ENCODE measurements at regions not wholly inside any gene's neighbourhood (a gene's known extent, or its start where the extent isn't known, plus 50 kb on each side); places are given as distances from the start of the nearest gene placed in this dataset.
"Not testable (repeated sequence)": the region's sequence is repeated elsewhere in the genome, so short reads cannot be mapped to it uniquely, and the experiment has no call there.

- H3K27ac ChIP-seq (ENCODE audit: extremely low read depth, low read depth, low read length) = no peak overlapping the region
- POLR2A ChIA-PET = no interaction called here
- CTCF ChIA-PET = no interaction called here
- H3K4me1 ChIP-seq (ENCODE audit: control insufficient read depth, insufficient read depth, low read length) = peaks cover 6% of the 10 kb centered on the region; the same call in 1 of the 2 replicates
- H3K36me3 ChIP-seq (ENCODE audit: control insufficient read depth in 2 of 2, insufficient read depth in 1 of 2, low read length in 2 of 2) = no peaks in the 10 kb centered on the region
- TF ChIP-seq ZNF24 (tag by site-specific recombination; IDR thresholded peaks at IDR 0.05) (no peak), KLF7 (tag by site-specific recombination; IDR thresholded peaks at IDR 0.05; ENCODE audit: borderline replicate concordance) (no peak), ZNF596 (tag by site-specific recombination; IDR thresholded peaks at IDR 0.05) (no peak), TRIM28 (IDR thresholded peaks at IDR 0.05; ENCODE audit: borderline replicate concordance, low read length) (no peak), ZNF626 (tag by site-specific recombination; IDR thresholded peaks at IDR 0.05) (no peak)
- TF ChIP-seq, protein P1, sequence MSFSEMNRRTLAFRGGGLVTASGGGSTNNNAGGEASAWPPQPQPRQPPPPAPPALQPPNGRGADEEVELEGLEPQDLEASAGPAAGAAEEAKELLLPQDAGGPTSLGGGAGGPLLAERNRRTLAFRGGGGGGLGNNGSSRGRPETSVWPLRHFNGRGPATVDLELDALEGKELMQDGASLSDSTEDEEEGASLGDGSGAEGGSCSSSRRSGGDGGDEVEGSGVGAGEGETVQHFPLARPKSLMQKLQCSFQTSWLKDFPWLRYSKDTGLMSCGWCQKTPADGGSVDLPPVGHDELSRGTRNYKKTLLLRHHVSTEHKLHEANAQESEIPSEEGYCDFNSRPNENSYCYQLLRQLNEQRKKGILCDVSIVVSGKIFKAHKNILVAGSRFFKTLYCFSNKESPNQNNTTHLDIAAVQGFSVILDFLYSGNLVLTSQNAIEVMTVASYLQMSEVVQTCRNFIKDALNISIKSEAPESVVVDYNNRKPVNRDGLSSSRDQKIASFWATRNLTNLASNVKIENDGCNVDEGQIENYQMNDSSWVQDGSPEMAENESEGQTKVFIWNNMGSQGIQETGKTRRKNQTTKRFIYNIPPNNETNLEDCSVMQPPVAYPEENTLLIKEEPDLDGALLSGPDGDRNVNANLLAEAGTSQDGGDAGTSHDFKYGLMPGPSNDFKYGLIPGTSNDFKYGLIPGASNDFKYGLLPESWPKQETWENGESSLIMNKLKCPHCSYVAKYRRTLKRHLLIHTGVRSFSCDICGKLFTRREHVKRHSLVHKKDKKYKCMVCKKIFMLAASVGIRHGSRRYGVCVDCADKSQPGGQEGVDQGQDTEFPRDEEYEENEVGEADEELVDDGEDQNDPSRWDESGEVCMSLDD (tag by site-specific recombination; IDR thresholded peaks at IDR 0.05) = no peak
- no peak overlapping the region for H3K4me3 ChIP-seq (ENCODE audit: low read depth, low read length)
- H3K9me3 ChIP-seq (ENCODE audit: control insufficient read depth, insufficient read depth, low read depth, low read length) = no peaks in the 10 kb centered on the region
Observed at GRCh38 chr9:82135106-82135505, 146.5 kb downstream of the SPATA31D1 start.

DNA sequence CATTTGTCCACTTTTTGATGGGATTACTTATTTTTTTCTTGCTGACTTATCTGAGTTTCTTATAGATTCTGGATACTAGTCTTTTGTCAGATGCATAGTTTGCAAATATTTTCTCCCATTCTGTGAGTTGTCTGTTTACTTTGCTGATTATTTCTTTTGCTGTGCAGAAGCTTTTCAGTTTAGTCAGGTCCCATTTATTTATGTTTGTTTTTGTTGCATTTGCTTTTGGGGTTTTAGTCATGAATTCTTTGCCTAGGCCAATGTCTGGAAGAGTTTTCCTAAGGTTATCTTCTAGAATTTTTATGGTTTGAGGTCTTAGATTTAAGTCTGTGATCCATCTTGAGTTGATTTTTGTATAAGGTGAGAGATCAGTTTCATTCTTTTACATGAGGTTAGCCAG is 149.5 kb downstream of the SPATA31D1 start:
- H3K4me1 ChIP-seq (ENCODE audit: control insufficient read depth, insufficient read depth, low read length); H3K36me3 ChIP-seq (ENCODE audit: control insufficient read depth in 2 of 2, insufficient read depth in 1 of 2, low read length in 2 of 2); H3K9me3 ChIP-seq (ENCODE audit: control insufficient read depth, insufficient read depth, low read depth, low read length); H3K27ac ChIP-seq (ENCODE audit: extremely low read depth, low read depth, low read length); POLR2A ChIA-PET; CTCF ChIA-PET; H3K4me3 ChIP-seq (ENCODE audit: low read depth, low read length): not testable (repeated sequence)

DNA sequence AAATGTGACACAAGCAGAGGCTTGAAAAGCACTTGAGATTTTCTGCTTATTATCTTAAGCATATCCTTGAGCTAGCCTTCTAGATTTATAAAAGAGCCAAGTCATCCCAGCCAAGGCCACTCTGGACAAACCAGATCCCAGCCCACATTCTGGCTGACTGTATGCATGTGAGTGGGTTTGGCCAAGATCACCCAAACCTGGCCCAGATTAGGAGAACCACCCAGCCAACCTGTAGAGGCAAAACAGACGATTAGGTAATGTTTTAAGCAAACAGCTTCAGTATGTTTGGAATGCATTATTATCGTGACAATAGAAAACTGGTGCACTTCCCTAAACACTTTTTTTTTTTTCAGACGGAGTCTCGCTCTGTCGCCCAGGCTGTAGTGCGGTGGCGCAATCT is 151.9 kb downstream of the SPATA31D1 start:
- ChIA-PET CTCF (no interaction called here), POLR2A (interaction anchor here (1.1 kb wide), 1 partner anchor 11 kb away, joined by 4 read pairs; no protein-coding TSS in a partner anchor)
- no peaks in the 10 kb centered on the region for H3K9me3 ChIP-seq (ENCODE audit: control insufficient read depth, insufficient read depth, low read depth, low read length)
- no peak overlapping the region for H3K4me3 ChIP-seq (ENCODE audit: low read depth, low read length)
- H3K4me1 ChIP-seq (ENCODE audit: control insufficient read depth, insufficient read depth, low read length) = no peaks in the 10 kb centered on the region
- H3K36me3 ChIP-seq (ENCODE audit: control insufficient read depth in 2 of 2, insufficient read depth in 1 of 2, low read length in 2 of 2) = no peaks in the 10 kb centered on the region
- H3K27ac ChIP-seq (ENCODE audit: extremely low read depth, low read depth, low read length) = no peak overlapping the region
- TF ChIP-seq GFI1B (tag by site-specific recombination; IDR thresholded peaks at IDR 0.05) = no peak
- no peak for TF ChIP-seq ZNF433 (tag by site-specific recombination; IDR thresholded peaks at IDR 0.05; ENCODE audit: low read depth)
- no peak for TF ChIP-seq ZNF2 (tag by site-specific recombination; IDR thresholded peaks at IDR 0.05)
- TF ChIP-seq ZBTB21 (tag by site-specific recombination; IDR thresholded peaks at IDR 0.05) = no peak
- TF ChIP-seq ZNF19 (tag by site-specific recombination; IDR thresholded peaks at IDR 0.05; ENCODE audit: low read depth) = no peak
- TF ChIP-seq, protein P2, sequence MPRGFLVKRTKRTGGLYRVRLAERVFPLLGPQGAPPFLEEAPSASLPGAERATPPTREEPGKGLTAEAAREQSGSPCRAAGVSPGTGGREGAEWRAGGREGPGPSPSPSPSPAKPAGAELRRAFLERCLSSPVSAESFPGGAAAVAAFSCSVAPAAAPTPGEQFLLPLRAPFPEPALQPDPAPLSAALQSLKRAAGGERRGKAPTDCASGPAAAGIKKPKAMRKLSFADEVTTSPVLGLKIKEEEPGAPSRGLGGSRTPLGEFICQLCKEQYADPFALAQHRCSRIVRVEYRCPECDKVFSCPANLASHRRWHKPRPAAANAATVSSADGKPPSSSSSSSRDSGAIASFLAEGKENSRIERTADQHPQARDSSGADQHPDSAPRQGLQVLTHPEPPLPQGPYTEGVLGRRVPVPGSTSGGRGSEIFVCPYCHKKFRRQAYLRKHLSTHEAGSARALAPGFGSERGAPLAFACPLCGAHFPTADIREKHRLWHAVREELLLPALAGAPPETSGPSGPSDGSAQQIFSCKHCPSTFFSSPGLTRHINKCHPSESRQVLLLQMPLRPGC (tag by site-specific recombination; IDR thresholded peaks at IDR 0.05) = no peak

DNA sequence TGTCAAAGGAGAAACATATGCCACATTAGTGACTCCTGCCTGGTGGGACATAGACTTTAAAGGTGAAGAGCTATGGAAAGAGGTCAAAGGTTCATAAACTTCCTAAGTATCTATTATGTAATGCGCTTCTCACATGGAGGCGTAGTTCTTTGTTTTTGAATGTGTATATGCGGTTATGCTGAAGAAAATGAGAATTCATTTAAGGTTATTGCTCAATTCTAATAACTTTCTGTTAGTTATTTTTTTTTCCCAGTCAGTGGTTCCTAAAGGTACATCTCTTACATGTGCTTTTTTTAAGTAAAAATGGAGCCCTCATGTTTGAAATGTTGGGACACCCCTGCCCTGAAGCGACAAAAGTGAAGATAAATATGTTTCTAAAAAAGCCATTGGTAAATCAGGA is 156.2 kb downstream of the SPATA31D1 start:
- peaks cover 7% of the 10 kb centered on the region for H3K4me1 ChIP-seq (ENCODE audit: control insufficient read depth, insufficient read depth, low read length)
- no peak overlapping the region for H3K4me3 ChIP-seq (ENCODE audit: low read depth, low read length)
- no peaks in the 10 kb centered on the region for H3K36me3 ChIP-seq (ENCODE audit: control insufficient read depth in 2 of 2, insufficient read depth in 1 of 2, low read length in 2 of 2)
- H3K9me3 ChIP-seq (ENCODE audit: control insufficient read depth, insufficient read depth, low read depth, low read length) = no peaks in the 10 kb centered on the region
- no peak overlapping the region for H3K27ac ChIP-seq (ENCODE audit: extremely low read depth, low read depth, low read length)
- ChIA-PET CTCF (no interaction called here), POLR2A (no interaction called here)
- no peak for TF ChIP-seq CTCF (tag by site-specific recombination; IDR thresholded peaks at IDR 0.05)
- TF ChIP-seq, protein P1 (tag by site-specific recombination; IDR thresholded peaks at IDR 0.05) = no peak
- no peak for TF ChIP-seq ZNF391 (tag by site-specific recombination; IDR thresholded peaks at IDR 0.05; ENCODE audit: borderline replicate concordance, low read depth)
- no peak for TF ChIP-seq ZBTB48 (tag by site-specific recombination; IDR thresholded peaks at IDR 0.05)
- TF ChIP-seq SCRT2 (tag by site-specific recombination; IDR thresholded peaks at IDR 0.05) = no peak
